ENCODE measurements at regions not wholly inside any gene's neighbourhood (a gene's known extent, or its start where the extent isn't known, plus 50 kb on each side); places are given as distances from the start of the nearest gene placed in this dataset.

DNA sequence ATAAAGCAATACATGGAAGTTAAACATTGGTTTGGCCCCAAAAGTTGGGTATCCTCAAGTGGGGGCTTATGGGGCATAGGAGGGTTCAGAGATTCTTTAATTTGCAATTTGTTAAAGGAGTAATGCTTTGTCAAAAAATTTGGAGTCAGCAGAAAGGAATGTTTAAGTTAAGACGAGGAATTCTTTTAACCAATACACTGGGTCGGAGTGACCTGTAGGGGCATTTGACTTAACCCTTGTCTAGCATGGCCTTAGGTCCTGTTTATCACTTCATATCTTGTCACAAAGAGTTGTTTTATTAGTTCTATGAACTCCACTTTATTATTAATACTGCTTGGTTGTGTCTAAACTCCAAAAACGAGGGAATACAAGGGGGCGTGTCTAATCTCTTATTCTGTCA lies 656.1 kb upstream of the RORB start:
- no peak for TF ChIP-seq CREB1 (CRISPR knock-in tag; IDR thresholded peaks at IDR 0.05; ENCODE audit: low read depth)
- no peak for TF ChIP-seq ZNF114 (CRISPR knock-in tag; IDR thresholded peaks at IDR 0.05)
- TF ChIP-seq, protein P1, sequence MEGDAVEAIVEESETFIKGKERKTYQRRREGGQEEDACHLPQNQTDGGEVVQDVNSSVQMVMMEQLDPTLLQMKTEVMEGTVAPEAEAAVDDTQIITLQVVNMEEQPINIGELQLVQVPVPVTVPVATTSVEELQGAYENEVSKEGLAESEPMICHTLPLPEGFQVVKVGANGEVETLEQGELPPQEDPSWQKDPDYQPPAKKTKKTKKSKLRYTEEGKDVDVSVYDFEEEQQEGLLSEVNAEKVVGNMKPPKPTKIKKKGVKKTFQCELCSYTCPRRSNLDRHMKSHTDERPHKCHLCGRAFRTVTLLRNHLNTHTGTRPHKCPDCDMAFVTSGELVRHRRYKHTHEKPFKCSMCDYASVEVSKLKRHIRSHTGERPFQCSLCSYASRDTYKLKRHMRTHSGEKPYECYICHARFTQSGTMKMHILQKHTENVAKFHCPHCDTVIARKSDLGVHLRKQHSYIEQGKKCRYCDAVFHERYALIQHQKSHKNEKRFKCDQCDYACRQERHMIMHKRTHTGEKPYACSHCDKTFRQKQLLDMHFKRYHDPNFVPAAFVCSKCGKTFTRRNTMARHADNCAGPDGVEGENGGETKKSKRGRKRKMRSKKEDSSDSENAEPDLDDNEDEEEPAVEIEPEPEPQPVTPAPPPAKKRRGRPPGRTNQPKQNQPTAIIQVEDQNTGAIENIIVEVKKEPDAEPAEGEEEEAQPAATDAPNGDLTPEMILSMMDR (conservative IDR thresholded peaks at IDR 0.05; ENCODE audit: low read depth in 2 of 2) = no peak
- no peak for TF ChIP-seq POLR2AphosphoS5 (IDR thresholded peaks at IDR 0.05; ENCODE audit: low read depth)
- TF ChIP-seq, protein P2, sequence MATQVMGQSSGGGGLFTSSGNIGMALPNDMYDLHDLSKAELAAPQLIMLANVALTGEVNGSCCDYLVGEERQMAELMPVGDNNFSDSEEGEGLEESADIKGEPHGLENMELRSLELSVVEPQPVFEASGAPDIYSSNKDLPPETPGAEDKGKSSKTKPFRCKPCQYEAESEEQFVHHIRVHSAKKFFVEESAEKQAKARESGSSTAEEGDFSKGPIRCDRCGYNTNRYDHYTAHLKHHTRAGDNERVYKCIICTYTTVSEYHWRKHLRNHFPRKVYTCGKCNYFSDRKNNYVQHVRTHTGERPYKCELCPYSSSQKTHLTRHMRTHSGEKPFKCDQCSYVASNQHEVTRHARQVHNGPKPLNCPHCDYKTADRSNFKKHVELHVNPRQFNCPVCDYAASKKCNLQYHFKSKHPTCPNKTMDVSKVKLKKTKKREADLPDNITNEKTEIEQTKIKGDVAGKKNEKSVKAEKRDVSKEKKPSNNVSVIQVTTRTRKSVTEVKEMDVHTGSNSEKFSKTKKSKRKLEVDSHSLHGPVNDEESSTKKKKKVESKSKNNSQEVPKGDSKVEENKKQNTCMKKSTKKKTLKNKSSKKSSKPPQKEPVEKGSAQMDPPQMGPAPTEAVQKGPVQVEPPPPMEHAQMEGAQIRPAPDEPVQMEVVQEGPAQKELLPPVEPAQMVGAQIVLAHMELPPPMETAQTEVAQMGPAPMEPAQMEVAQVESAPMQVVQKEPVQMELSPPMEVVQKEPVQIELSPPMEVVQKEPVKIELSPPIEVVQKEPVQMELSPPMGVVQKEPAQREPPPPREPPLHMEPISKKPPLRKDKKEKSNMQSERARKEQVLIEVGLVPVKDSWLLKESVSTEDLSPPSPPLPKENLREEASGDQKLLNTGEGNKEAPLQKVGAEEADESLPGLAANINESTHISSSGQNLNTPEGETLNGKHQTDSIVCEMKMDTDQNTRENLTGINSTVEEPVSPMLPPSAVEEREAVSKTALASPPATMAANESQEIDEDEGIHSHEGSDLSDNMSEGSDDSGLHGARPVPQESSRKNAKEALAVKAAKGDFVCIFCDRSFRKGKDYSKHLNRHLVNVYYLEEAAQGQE (IDR thresholded peaks at IDR 0.05; ENCODE audit: unreplicated experiment) = no peak
- no peak for TF ChIP-seq EZH2 (IDR thresholded peaks at IDR 0.05; ENCODE audit: low read depth, unreplicated experiment)
- TF ChIP-seq, protein P3, sequence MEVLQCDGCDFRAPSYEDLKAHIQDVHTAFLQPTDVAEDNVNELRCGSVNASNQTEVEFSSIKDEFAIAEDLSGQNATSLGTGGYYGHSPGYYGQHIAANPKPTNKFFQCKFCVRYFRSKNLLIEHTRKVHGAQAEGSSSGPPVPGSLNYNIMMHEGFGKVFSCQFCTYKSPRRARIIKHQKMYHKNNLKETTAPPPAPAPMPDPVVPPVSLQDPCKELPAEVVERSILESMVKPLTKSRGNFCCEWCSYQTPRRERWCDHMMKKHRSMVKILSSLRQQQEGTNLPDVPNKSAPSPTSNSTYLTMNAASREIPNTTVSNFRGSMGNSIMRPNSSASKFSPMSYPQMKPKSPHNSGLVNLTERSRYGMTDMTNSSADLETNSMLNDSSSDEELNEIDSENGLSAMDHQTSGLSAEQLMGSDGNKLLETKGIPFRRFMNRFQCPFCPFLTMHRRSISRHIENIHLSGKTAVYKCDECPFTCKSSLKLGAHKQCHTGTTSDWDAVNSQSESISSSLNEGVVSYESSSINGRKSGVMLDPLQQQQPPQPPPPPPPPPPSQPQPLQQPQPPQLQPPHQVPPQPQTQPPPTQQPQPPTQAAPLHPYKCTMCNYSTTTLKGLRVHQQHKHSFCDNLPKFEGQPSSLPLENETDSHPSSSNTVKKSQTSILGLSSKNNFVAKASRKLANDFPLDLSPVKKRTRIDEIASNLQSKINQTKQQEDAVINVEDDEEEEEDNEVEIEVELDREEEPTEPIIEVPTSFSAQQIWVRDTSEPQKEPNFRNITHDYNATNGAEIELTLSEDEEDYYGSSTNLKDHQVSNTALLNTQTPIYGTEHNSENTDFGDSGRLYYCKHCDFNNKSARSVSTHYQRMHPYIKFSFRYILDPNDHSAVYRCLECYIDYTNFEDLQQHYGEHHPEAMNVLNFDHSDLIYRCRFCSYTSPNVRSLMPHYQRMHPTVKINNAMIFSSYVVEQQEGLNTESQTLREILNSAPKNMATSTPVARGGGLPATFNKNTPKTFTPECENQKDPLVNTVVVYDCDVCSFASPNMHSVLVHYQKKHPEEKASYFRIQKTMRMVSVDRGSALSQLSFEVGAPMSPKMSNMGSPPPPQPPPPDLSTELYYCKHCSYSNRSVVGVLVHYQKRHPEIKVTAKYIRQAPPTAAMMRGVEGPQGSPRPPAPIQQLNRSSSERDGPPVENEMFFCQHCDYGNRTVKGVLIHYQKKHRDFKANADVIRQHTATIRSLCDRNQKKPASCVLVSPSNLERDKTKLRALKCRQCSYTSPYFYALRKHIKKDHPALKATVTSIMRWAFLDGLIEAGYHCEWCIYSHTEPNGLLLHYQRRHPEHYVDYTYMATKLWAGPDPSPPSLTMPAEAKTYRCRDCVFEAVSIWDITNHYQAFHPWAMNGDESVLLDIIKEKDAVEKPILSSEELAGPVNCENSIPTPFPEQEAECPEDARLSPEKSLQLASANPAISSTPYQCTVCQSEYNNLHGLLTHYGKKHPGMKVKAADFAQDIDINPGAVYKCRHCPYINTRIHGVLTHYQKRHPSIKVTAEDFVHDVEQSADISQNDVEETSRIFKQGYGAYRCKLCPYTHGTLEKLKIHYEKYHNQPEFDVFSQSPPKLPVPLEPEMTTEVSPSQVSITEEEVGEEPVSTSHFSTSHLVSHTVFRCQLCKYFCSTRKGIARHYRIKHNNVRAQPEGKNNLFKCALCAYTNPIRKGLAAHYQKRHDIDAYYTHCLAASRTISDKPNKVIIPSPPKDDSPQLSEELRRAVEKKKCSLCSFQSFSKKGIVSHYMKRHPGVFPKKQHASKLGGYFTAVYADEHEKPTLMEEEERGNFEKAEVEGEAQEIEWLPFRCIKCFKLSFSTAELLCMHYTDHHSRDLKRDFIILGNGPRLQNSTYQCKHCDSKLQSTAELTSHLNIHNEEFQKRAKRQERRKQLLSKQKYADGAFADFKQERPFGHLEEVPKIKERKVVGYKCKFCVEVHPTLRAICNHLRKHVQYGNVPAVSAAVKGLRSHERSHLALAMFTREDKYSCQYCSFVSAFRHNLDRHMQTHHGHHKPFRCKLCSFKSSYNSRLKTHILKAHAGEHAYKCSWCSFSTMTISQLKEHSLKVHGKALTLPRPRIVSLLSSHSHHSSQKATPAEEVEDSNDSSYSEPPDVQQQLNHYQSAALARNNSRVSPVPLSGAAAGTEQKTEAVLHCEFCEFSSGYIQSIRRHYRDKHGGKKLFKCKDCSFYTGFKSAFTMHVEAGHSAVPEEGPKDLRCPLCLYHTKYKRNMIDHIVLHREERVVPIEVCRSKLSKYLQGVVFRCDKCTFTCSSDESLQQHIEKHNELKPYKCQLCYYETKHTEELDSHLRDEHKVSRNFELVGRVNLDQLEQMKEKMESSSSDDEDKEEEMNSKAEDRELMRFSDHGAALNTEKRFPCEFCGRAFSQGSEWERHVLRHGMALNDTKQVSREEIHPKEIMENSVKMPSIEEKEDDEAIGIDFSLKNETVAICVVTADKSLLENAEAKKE (CRISPR knock-in tag; IDR thresholded peaks at IDR 0.05) = no peak
- no peak for TF ChIP-seq NANOG (IDR thresholded peaks at IDR 0.05; ENCODE audit: borderline replicate concordance)
- TF ChIP-seq, protein P4, sequence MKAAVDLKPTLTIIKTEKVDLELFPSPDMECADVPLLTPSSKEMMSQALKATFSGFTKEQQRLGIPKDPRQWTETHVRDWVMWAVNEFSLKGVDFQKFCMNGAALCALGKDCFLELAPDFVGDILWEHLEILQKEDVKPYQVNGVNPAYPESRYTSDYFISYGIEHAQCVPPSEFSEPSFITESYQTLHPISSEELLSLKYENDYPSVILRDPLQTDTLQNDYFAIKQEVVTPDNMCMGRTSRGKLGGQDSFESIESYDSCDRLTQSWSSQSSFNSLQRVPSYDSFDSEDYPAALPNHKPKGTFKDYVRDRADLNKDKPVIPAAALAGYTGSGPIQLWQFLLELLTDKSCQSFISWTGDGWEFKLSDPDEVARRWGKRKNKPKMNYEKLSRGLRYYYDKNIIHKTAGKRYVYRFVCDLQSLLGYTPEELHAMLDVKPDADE (IDR thresholded peaks at IDR 0.05) = no peak
- TF ChIP-seq ZNF331 (CRISPR knock-in tag; IDR thresholded peaks at IDR 0.05; ENCODE audit: low read depth) = no peak
- TF ChIP-seq STAT1 (IDR thresholded peaks at IDR 0.05; ENCODE audit: unreplicated experiment) = no peak
- TF ChIP-seq JUNB (IDR thresholded peaks at IDR 0.05; ENCODE audit: unreplicated experiment) = no peak
- TF ChIP-seq EZH2phosphoT487 (IDR thresholded peaks at IDR 0.05; ENCODE audit: unreplicated experiment) = no peak
- Mint-ChIP-seq H3K4me3 (no peak overlapping the region), H3K36me3 (ENCODE audit: low read depth) (peaks cover 4% of the 10 kb centered on the region; the same call in 2 of the 3 replicates), H3K9me3 (peaks cover 4% of the 10 kb centered on the region; the same call in 2 of the 3 replicates), H3K27ac (no peak overlapping the region), H3K4me1 (peaks cover 30% of the 10 kb centered on the region), H3K27me3 (ENCODE audit: insufficient read depth, low read depth, poor library complexity) (no peaks in the 10 kb centered on the region)
- no peaks in the 10 kb centered on the region; the same call in 1 of the 2 replicates for H3F3A ChIP-seq (replicated peaks; ENCODE audit: low read depth)
- DNase-seq (ENCODE audit: low spot score) (peak; percentile 34), ATAC-seq (no peak; the same call in 2 of the 3 replicates)
- no peaks in the 10 kb centered on the region for H3K27me3 ChIP-seq (ENCODE audit: insufficient read depth)
- no peak overlapping the region for H3K27ac ChIP-seq (ENCODE audit: low read depth)
- H2AFZ ChIP-seq = no peak overlapping the region
- no peaks in the 10 kb centered on the region for H4K20me1 ChIP-seq (replicated peaks; ENCODE audit: insufficient read depth)
- no peaks in the 10 kb centered on the region for H3K36me3 ChIP-seq (ENCODE audit: insufficient read depth)
- no peaks in the 10 kb centered on the region for H3K9me2 ChIP-seq (ENCODE audit: insufficient read depth)
- H3K4me1 ChIP-seq (ENCODE audit: insufficient read depth) = peaks cover 15% of the 10 kb centered on the region
- H3K4me2 ChIP-seq = no peak overlapping the region
- no peaks in the 10 kb centered on the region for H3K79me2 ChIP-seq (replicated peaks; ENCODE audit: insufficient read depth)
- no peak overlapping the region for H3K4me3 ChIP-seq
